CD4-positive, alpha-beta T cell (primary cell): ENCODE measurements at regions not wholly inside any gene's neighbourhood (a gene's known extent, or its start where the extent isn't known, plus 50 kb on each side); places are given as distances from the start of the nearest gene placed in this dataset.

Source experiments
- ATAC-seq: fragments of 200-7000 bp; cut with Tn5 transposase; one replicate; pipeline ENCODE4 v1.10.0; 2022; ENCODE audit warnings: mild to moderate bottlenecking; ENCODE audit not compliant: poor library complexity
- CTCF ChIA-PET: fragments of 350-600 bp; sonication (Branson Sonifier 250); formaldehyde crosslinking; loops from one replicate; lab custom pipeline; 2021; ENCODE audit warnings: antibody characterized with exemption, inconsistent platforms; lab: Charles Lee
- POLR2A ChIA-PET: fragments of 350-600 bp; sonication (Branson Sonifier 250); formaldehyde crosslinking; loops from one replicate; lab custom pipeline; 2021; ENCODE audit warnings: antibody characterized with exemption, inconsistent platforms; lab: Charles Lee
- DNase-seq, 14 experiments: peaks; one replicate each; pipeline ENCODE4 v3.0.0-alpha.2; 2013 to 2020; ENCODE audit warnings: mixed read lengths in 2 of 14
- H3K27ac ChIP-seq, 2 donors: one replicate each; pipeline versions ENCODE4 v1.5.1 to v1.7.0; 2013; ENCODE audit warnings: low read length in 2 of 2, low read depth in 1 of 2, mild to moderate bottlenecking in 1 of 2
- H3K27me3 ChIP-seq, 2 experiments: 1 replicate in 1 of 2; 2 replicates in 1 of 2; pipeline versions ENCODE4 v1.6.1 to v1.7.0; 2013; ENCODE audit warnings: low read length in 2 of 2, control low read depth in 1 of 2, mild to moderate bottlenecking in 1 of 2, moderate library complexity in 1 of 2; ENCODE audit not compliant: insufficient read depth in 2 of 2, control insufficient read depth in 1 of 2
- H3K36me3 ChIP-seq: one replicate; pipeline ENCODE4 v1.6.1; 2013; ENCODE audit warnings: low read length, control low read depth; ENCODE audit not compliant: insufficient read depth
- H3K4me1 ChIP-seq: one replicate; pipeline ENCODE4 v1.6.1; 2013; ENCODE audit warnings: low read length, control low read depth; ENCODE audit not compliant: insufficient read depth
- H3K4me3 ChIP-seq: one replicate; pipeline ENCODE4 v1.5.1; 2013; ENCODE audit warnings: mild to moderate bottlenecking, low read length, moderate library complexity
- H3K9me3 ChIP-seq, 2 experiments: 1 replicate in 1 of 2; 2 replicates in 1 of 2; pipeline versions ENCODE4 v1.6.1 to v1.7.0; 2013; ENCODE audit warnings: low read length in 2 of 2, mild to moderate bottlenecking in 2 of 2, control low read depth in 1 of 2, moderate library complexity in 1 of 2; ENCODE audit not compliant: control insufficient read depth in 1 of 2, insufficient read depth in 1 of 2
- H3K27ac Mint-ChIP-seq: one replicate; pipeline ENCODE4 v1.8.0; 2020; ENCODE audit warnings: mixed read lengths
- H3K27me3 Mint-ChIP-seq: one replicate; pipeline ENCODE4 v1.8.0; 2021; ENCODE audit warnings: mixed read lengths
- H3K36me3 Mint-ChIP-seq: one replicate; pipeline ENCODE4 v1.8.0; 2021; ENCODE audit warnings: low read depth, mixed read lengths
- H3K4me1 Mint-ChIP-seq: one replicate; pipeline ENCODE4 v1.8.0; 2021; ENCODE audit warnings: low read depth, mixed read lengths
- H3K4me3 Mint-ChIP-seq: one replicate; pipeline ENCODE4 v1.8.0; 2020; ENCODE audit warnings: mild to moderate bottlenecking, mixed read lengths
- H3K9me3 Mint-ChIP-seq: one replicate; pipeline ENCODE4 v1.8.0; 2020; ENCODE audit warnings: mixed read lengths
- intact Hi-C, 2 experiments: fragments of 100-400 bp; cut with DNase I in 1 of 2; cut with micrococcal nuclease in 1 of 2; formaldehyde crosslinking; loops; one replicate each; pipeline versions ENCODE4 v1.15.1 to v1.9.0; 2023 to 2025; cut with DNase I, micrococcal nuclease
- TF ChIP-seq, protein P1 (sequence below): fragments of 200-600 bp; IDR thresholded peaks from one replicate; pipeline ENCODE4 v1.8.0; 2022; ENCODE audit warnings: antibody characterized with exemption, mild to moderate bottlenecking

GRCh38 chr5:5799826-5800225 is 377.3 kb downstream of the ICE1 start:
- H3K4me3 Mint-ChIP-seq: no peak overlapping the region
- H3K36me3 Mint-ChIP-seq: no peaks in the 10 kb centered on the region
- Histone ChIP-seq H3K9me3 (peaks cover 0 to 8% of the 10 kb centered on the region in 2 experiments), H3K4me1 (no peaks in the 10 kb centered on the region), H3K27ac (no peak overlapping the region), H3K4me3 (no peak overlapping the region), H3K27me3 (peaks cover 0 to 3% of the 10 kb centered on the region in 2 experiments), H3K36me3 (no peaks in the 10 kb centered on the region)
- CTCF ChIA-PET: no interaction called here
- no peak overlapping the region for H3K27ac Mint-ChIP-seq
- DNase-seq (no peak), ATAC-seq (no peak)
- H3K9me3 Mint-ChIP-seq: no peaks in the 10 kb centered on the region
- POLR2A ChIA-PET: no interaction called here
- no peaks in the 10 kb centered on the region for H3K4me1 Mint-ChIP-seq
- intact Hi-C loops: no loop called here
- peaks cover 3% of the 10 kb centered on the region for H3K27me3 Mint-ChIP-seq
- TF ChIP-seq, protein P1, sequence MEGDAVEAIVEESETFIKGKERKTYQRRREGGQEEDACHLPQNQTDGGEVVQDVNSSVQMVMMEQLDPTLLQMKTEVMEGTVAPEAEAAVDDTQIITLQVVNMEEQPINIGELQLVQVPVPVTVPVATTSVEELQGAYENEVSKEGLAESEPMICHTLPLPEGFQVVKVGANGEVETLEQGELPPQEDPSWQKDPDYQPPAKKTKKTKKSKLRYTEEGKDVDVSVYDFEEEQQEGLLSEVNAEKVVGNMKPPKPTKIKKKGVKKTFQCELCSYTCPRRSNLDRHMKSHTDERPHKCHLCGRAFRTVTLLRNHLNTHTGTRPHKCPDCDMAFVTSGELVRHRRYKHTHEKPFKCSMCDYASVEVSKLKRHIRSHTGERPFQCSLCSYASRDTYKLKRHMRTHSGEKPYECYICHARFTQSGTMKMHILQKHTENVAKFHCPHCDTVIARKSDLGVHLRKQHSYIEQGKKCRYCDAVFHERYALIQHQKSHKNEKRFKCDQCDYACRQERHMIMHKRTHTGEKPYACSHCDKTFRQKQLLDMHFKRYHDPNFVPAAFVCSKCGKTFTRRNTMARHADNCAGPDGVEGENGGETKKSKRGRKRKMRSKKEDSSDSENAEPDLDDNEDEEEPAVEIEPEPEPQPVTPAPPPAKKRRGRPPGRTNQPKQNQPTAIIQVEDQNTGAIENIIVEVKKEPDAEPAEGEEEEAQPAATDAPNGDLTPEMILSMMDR: no peak

DNA sequence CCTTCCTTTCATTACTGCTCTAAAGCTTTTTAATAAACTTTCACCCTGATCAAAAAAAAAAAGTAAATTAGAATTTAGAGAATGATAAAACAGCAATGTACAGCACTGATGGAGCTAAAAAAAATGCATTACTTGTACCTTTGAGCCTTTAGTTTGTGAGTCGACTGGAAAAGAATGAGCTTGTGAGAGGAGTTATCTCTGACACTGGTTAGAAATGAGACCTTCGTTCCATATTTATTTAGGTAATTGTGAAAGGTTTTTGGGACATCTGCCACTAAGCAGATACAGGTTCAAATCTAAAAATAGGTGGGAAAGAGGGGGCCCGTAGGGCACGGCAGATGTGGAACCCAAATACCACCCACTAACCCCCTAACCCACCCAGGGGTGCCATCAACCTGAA is 376.8 kb downstream of the ICE1 start:
- CTCF ChIA-PET: no interaction called here
- H3K9me3 ChIP-seq: peaks cover 0 to 8% of the 10 kb centered on the region in 2 experiments
- POLR2A ChIA-PET: no interaction called here

GRCh38 chr5:5798462-5798861 is 376.0 kb downstream of the ICE1 start:
- H3K4me3 ChIP-seq: no peak overlapping the region
- CTCF ChIA-PET: no interaction called here
- peaks cover 0 to 8% of the 10 kb centered on the region in 2 experiments for H3K9me3 ChIP-seq
- TF ChIP-seq, protein P1: no peak
- DNase-seq: no peak
- Mint-ChIP-seq H3K36me3 (no peaks in the 10 kb centered on the region), H3K4me3 (no peak overlapping the region), H3K4me1 (no peaks in the 10 kb centered on the region), H3K27ac (no peak overlapping the region), H3K9me3 (no peaks in the 10 kb centered on the region), H3K27me3 (peaks cover 3% of the 10 kb centered on the region)
- no peak for ATAC-seq
- H3K27me3 ChIP-seq: peaks cover 0 to 3% of the 10 kb centered on the region in 2 experiments
- H3K4me1 ChIP-seq: no peaks in the 10 kb centered on the region
- intact Hi-C loops: no loop called here
- no peaks in the 10 kb centered on the region for H3K36me3 ChIP-seq
- POLR2A ChIA-PET: no interaction called here
- H3K27ac ChIP-seq: no peak overlapping the region

More for the DNA sequence above, 376.8 kb downstream of the ICE1 start:
- H3K27me3 ChIP-seq: peaks cover 0 to 3% of the 10 kb centered on the region in 2 experiments
- H3K36me3 ChIP-seq: no peaks in the 10 kb centered on the region
- no peaks in the 10 kb centered on the region for H3K9me3 Mint-ChIP-seq
- no peak overlapping the region for H3K27ac ChIP-seq
- DNase-seq (no peak), ATAC-seq (no peak)
- peaks cover 3% of the 10 kb centered on the region for H3K27me3 Mint-ChIP-seq
- no peaks in the 10 kb centered on the region for H3K4me1 ChIP-seq
- H3K4me1 Mint-ChIP-seq: no peaks in the 10 kb centered on the region
- TF ChIP-seq, protein P1: no peak
- H3K36me3 Mint-ChIP-seq: no peaks in the 10 kb centered on the region
- no peak overlapping the region for H3K4me3 Mint-ChIP-seq
- no peak overlapping the region for H3K4me3 ChIP-seq
- no peak overlapping the region for H3K27ac Mint-ChIP-seq
- intact Hi-C loops: no loop called here
